ENCODE measurements at regions not wholly inside any gene's neighbourhood (a gene's known extent, or its start where the extent isn't known, plus 50 kb on each side); places are given as distances from the start of the nearest gene placed in this dataset.

DNA sequence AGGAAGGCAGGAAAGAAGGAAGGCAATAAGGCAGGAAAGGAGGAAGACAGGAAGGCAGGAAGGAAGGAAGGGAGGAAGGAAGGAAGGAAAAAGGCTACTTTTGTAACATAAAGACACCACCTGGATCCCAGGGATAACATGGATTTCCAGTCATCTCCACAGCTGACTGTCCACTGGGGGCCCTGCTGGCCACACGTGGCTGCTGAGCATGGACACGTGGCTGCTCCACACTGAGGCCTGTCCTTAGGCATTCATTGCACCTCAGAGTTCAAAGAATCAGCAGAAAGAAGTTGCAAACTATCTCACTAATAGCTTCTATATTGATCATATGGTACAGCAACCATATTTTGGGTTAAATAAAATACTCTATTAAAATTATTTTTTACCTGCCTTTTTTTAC, 130.2 kb upstream of the SALL3 start:
- Histone ChIP-seq H3K4me1 (no peaks in the 10 kb centered on the region), H3K27ac (no peak overlapping the region), H3K36me3 (no peaks in the 10 kb centered on the region), H3K27me3 (ENCODE audit: low read depth) (no peaks in the 10 kb centered on the region), H3K9me3 (peaks cover 4% of the 10 kb centered on the region), H3K4me3 (no peak overlapping the region)
- TF ChIP-seq, protein P1, sequence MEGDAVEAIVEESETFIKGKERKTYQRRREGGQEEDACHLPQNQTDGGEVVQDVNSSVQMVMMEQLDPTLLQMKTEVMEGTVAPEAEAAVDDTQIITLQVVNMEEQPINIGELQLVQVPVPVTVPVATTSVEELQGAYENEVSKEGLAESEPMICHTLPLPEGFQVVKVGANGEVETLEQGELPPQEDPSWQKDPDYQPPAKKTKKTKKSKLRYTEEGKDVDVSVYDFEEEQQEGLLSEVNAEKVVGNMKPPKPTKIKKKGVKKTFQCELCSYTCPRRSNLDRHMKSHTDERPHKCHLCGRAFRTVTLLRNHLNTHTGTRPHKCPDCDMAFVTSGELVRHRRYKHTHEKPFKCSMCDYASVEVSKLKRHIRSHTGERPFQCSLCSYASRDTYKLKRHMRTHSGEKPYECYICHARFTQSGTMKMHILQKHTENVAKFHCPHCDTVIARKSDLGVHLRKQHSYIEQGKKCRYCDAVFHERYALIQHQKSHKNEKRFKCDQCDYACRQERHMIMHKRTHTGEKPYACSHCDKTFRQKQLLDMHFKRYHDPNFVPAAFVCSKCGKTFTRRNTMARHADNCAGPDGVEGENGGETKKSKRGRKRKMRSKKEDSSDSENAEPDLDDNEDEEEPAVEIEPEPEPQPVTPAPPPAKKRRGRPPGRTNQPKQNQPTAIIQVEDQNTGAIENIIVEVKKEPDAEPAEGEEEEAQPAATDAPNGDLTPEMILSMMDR (IDR thresholded peaks at IDR 0.05), result no peak
- ATAC-seq, result no peak
- no peak for DNase-seq
- intact Hi-C loops (cut with DNase I), result no loop called here

DNA sequence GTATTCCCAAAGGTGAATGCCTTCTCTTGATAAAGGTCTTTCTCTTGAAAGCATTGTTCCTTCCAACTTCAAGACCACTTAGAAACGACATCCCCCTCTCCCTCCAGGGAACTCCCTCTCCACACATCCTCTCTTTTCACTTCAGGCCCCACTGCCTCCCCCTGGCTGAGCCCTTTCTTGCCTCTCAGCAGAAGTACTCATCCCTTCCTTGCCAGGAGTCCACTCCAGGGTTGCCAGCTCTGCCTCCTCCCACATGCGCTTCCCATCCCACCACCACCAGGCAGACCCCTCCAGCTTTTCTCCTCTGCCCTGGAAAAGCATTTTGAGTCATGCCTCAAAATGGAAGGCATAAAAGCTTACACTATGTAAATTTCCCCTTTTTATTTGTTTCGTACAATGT, 126.3 kb upstream of the SALL3 start:
- H3K9me3 ChIP-seq, result peaks cover 4% of the 10 kb centered on the region
- intact Hi-C loops (cut with DNase I), result no loop called here

DNA sequence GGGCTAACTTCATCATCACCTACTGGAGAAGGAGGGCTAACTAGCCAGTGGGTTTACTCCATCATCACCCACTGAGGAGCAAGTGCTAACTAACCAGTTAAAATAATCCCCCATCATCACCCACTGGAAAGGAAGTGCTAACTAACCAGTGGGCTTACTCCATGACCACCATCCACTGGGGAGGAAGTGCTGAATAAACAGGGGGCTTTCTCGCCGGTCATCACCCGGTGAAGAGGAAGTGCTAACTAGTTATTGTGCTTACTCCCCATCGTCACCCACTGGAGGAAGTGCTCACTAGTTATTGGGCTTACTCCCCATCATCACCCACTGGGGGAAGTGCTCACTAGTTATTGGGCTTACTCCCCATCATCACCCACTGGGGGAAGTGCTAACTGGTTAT, 124.4 kb upstream of the SALL3 start:
- ATAC-seq (no peak), DNase-seq (no peak)
- TF ChIP-seq, protein P1 (IDR thresholded peaks at IDR 0.05), result no peak
- H3K4me3 ChIP-seq, result no peak overlapping the region
- no peaks in the 10 kb centered on the region for H3K36me3 ChIP-seq
- no peak overlapping the region for H3K27ac ChIP-seq
- intact Hi-C loops (cut with DNase I), result no loop called here
- H3K4me1 ChIP-seq, result no peaks in the 10 kb centered on the region
- H3K9me3 ChIP-seq, result peaks cover 4% of the 10 kb centered on the region
- peaks cover 10% of the 10 kb centered on the region for H3K27me3 ChIP-seq (ENCODE audit: low read depth)

More for the DNA sequence above, 126.3 kb upstream of the SALL3 start:
- DNase-seq, result no peak
- Histone ChIP-seq H3K4me1 (no peaks in the 10 kb centered on the region), H3K36me3 (no peaks in the 10 kb centered on the region), H3K27ac (no peak overlapping the region), H3K4me3 (no peak overlapping the region), H3K27me3 (ENCODE audit: low read depth) (peaks cover 4% of the 10 kb centered on the region)
- no peak for ATAC-seq
- TF ChIP-seq, protein P1 (IDR thresholded peaks at IDR 0.05), result no peak

DNA sequence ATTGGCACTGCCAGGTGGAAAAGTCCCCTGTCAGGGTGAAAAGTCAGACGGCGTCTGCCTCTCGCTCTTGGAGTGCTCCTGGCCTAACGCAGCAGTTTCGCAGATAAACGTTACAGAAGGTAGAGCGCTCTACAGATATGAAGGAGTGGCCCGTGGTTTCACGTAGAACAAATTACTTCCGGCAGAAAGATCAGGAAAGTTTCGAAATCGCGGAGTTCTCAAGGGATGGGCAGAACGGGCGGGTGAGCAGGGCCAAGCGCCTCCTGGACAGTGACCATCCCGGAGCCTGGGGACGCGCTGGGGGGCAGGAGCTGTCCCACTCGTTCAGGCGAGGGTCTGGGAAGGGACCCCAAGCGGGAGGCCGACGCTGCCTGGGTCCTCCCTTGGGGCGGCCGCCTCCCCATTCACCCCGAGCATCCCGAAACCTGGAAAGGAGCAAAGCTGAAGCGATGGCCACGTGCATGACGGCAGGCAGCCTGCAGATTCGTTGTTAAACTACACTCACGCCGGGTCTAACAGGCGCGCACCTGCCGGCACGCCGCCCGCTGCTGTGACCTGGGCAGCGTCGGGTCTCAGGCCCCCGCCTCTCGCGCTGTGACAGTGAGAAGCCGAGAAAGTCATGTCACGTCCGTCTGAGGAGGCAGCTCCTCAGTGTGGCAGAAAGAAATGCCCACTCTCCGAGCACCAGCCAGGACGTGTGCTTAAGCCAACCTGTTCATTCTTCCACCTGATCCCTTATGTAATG, 122.9 kb upstream of the SALL3 start:
- no peak for DNase-seq
- Histone ChIP-seq H3K36me3 (no peaks in the 10 kb centered on the region), H3K9me3 (no peaks in the 10 kb centered on the region), H3K4me1 (no peaks in the 10 kb centered on the region), H3K27ac (no peak overlapping the region), H3K27me3 (ENCODE audit: low read depth) (peaks cover 13% of the 10 kb centered on the region), H3K4me3 (no peak overlapping the region)
- intact Hi-C loops (cut with DNase I), result no loop called here
- TF ChIP-seq, protein P1 (IDR thresholded peaks at IDR 0.05), result no peak
- ATAC-seq, result no peak

DNA sequence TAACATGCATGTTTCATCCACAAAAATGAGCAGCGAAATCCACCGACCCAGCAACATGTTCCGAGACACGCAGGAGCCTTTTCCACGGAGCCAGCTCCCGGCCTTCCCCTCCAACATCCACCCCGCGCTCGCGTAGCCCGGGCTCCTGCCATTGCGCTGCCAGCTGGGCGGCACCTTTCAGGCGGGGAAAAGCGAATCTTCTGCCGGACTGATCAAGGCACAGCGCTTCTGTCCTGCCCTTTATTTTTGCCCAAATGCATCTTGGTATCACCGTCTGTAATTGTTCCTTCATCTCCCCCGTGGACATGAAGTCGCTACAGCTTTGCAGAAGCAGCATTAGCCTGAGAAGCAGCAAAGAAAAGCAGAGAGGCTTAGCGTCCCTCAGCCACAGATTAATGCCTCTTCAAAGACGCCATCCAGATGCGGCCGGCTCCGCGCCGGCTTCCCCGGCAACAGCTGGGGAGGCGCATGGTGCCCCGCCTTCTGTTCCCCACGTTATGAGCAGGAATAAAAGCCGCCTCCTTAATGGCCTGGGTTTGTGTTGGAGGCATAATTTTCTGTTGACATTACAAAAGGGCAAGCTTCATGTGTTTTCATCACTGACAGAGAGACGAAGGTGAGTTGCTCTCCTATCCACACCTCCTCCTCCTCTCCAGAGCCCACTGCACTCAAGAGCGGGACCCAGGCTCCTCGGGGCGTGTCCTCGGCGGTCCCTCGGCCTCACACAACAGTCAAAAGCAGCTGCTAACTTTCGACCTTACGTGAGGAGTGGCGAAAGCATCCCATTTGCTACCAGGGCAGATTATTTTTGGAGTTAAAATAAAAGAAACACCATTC, 122.1 kb upstream of the SALL3 start:
- DNase-seq, result no peak
- H3K27me3 ChIP-seq (ENCODE audit: low read depth), result peaks cover 17% of the 10 kb centered on the region
- no peak for ATAC-seq
- no peaks in the 10 kb centered on the region for H3K4me1 ChIP-seq
- no peaks in the 10 kb centered on the region for H3K9me3 ChIP-seq
- intact Hi-C loops (cut with DNase I), result no loop called here
- H3K36me3 ChIP-seq, result no peaks in the 10 kb centered on the region
- no peak overlapping the region for H3K27ac ChIP-seq
- TF ChIP-seq, protein P1 (IDR thresholded peaks at IDR 0.05), result no peak
- no peak overlapping the region for H3K4me3 ChIP-seq

All from lower lobe of right lung (tissue), 2 donors.